ENCODE measurements at regions not wholly inside any gene's neighbourhood (a gene's known extent, or its start where the extent isn't known, plus 50 kb on each side); places are given as distances from the start of the nearest gene placed in this dataset.

- TF ChIP-seq, protein P1, sequence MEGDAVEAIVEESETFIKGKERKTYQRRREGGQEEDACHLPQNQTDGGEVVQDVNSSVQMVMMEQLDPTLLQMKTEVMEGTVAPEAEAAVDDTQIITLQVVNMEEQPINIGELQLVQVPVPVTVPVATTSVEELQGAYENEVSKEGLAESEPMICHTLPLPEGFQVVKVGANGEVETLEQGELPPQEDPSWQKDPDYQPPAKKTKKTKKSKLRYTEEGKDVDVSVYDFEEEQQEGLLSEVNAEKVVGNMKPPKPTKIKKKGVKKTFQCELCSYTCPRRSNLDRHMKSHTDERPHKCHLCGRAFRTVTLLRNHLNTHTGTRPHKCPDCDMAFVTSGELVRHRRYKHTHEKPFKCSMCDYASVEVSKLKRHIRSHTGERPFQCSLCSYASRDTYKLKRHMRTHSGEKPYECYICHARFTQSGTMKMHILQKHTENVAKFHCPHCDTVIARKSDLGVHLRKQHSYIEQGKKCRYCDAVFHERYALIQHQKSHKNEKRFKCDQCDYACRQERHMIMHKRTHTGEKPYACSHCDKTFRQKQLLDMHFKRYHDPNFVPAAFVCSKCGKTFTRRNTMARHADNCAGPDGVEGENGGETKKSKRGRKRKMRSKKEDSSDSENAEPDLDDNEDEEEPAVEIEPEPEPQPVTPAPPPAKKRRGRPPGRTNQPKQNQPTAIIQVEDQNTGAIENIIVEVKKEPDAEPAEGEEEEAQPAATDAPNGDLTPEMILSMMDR (IDR thresholded peaks at IDR 0.05), result no peak
- TF ChIP-seq, protein P2, sequence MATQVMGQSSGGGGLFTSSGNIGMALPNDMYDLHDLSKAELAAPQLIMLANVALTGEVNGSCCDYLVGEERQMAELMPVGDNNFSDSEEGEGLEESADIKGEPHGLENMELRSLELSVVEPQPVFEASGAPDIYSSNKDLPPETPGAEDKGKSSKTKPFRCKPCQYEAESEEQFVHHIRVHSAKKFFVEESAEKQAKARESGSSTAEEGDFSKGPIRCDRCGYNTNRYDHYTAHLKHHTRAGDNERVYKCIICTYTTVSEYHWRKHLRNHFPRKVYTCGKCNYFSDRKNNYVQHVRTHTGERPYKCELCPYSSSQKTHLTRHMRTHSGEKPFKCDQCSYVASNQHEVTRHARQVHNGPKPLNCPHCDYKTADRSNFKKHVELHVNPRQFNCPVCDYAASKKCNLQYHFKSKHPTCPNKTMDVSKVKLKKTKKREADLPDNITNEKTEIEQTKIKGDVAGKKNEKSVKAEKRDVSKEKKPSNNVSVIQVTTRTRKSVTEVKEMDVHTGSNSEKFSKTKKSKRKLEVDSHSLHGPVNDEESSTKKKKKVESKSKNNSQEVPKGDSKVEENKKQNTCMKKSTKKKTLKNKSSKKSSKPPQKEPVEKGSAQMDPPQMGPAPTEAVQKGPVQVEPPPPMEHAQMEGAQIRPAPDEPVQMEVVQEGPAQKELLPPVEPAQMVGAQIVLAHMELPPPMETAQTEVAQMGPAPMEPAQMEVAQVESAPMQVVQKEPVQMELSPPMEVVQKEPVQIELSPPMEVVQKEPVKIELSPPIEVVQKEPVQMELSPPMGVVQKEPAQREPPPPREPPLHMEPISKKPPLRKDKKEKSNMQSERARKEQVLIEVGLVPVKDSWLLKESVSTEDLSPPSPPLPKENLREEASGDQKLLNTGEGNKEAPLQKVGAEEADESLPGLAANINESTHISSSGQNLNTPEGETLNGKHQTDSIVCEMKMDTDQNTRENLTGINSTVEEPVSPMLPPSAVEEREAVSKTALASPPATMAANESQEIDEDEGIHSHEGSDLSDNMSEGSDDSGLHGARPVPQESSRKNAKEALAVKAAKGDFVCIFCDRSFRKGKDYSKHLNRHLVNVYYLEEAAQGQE (IDR thresholded peaks at IDR 0.05; ENCODE audit: insufficient read depth in 1 of 2, low read depth in 2 of 2, low read length in 1 of 2), result no peak
- TF ChIP-seq POLR2AphosphoS5 (IDR thresholded peaks at IDR 0.05; ENCODE audit: low read depth, low read length) (no peak), SIN3A (IDR thresholded peaks at IDR 0.05; ENCODE audit: borderline replicate concordance, insufficient read depth, low read depth, low read length) (no peak)
Measured at GRCh38 chr6:14269436-14269835, 151.9 kb downstream of the CD83 start.
